Stimulated activated naive CD8-positive, alpha-beta T cell treated with anti-CD3 and anti-CD28 coated beads, Interleukin-15, Interleukin-2, amounts not matched to agents 100 U/mL and 50 U/mL, for 24 hours (primary cell): ENCODE measurements at regions not wholly inside any gene's neighbourhood (a gene's known extent, or its start where the extent isn't known, plus 50 kb on each side); places are given as distances from the start of the nearest gene placed in this dataset.
"Not testable (repeated sequence)": the region's sequence is repeated elsewhere in the genome, so short reads cannot be mapped to it uniquely, and the experiment has no call there.

Experiments used
- ATAC-seq: fragments of 150-1000 bp; cut with Tn5 transposase; one replicate; pipeline ENCODE4 v1.10.0; 2021
- DNase-seq: peaks from one replicate; pipeline ENCODE4 v3.0.0; 2021

- no peak for DNase-seq
- no peak for ATAC-seq
These were observed 242.9 kb upstream of the TRPM3 start for GRCh38 chr9:71364186-71364955.

GRCh38 chr9:71363286-71363961, 242.0 kb upstream of the TRPM3 start:
- DNase-seq (no peak), ATAC-seq (no peak)

GRCh38 chr9:71361357-71361756, 239.9 kb upstream of the TRPM3 start:
- no peak for DNase-seq

GRCh38 chr9:71357346-71357745, 235.9 kb upstream of the TRPM3 start:
- ATAC-seq (no peak), DNase-seq (no peak)

More at GRCh38 chr9:71361357-71361756, 239.9 kb upstream of the TRPM3 start:
- ATAC-seq: no peak

- ATAC-seq (no peak), DNase-seq (no peak)
These were observed 234.5 kb upstream of the TRPM3 start for GRCh38 chr9:71355884-71356283.

- ATAC-seq (no peak), DNase-seq (no peak)
These were observed 232.3 kb upstream of the TRPM3 start for GRCh38 chr9:71353720-71354119.

GRCh38 chr9:71352837-71353236, 231.4 kb upstream of the TRPM3 start:
- ATAC-seq (no peak), DNase-seq (no peak)

- ATAC-seq (no peak), DNase-seq (no peak)
These were observed 227.8 kb upstream of the TRPM3 start for GRCh38 chr9:71349218-71349617.

GRCh38 chr9:71333321-71333720, 211.9 kb upstream of the TRPM3 start:
- DNase-seq (no peak), ATAC-seq (no peak)

GRCh38 chr9:71331603-71332002, 210.2 kb upstream of the TRPM3 start:
- DNase-seq: no peak
- ATAC-seq: no peak

- DNase-seq (no peak), ATAC-seq (no peak)
These were observed 208.5 kb upstream of the TRPM3 start for GRCh38 chr9:71329873-71330272.

- ATAC-seq (no peak), DNase-seq (no peak)
These were observed 204.9 kb upstream of the TRPM3 start for GRCh38 chr9:71326360-71326759.

- ATAC-seq (no peak), DNase-seq (no peak)
These were observed 201.9 kb upstream of the TRPM3 start for GRCh38 chr9:71323357-71323756.

GRCh38 chr9:71322311-71322710, 200.9 kb upstream of the TRPM3 start:
- no peak for ATAC-seq
- no peak for DNase-seq

- no peak for ATAC-seq
These were observed 187.0 kb upstream of the TRPM3 start for GRCh38 chr9:71308454-71308853.

GRCh38 chr9:71306134-71306533, 184.7 kb upstream of the TRPM3 start:
- ATAC-seq (no peak), DNase-seq (no peak)

More at GRCh38 chr9:71308454-71308853, 187.0 kb upstream of the TRPM3 start:
- no peak for DNase-seq

GRCh38 chr9:71303351-71303750, 181.9 kb upstream of the TRPM3 start:
- no peak for ATAC-seq
- DNase-seq: no peak

GRCh38 chr9:71302776-71303175, 181.4 kb upstream of the TRPM3 start:
- no peak for DNase-seq
- ATAC-seq: no peak

- DNase-seq (no peak), ATAC-seq (no peak)
These were observed 174.5 kb upstream of the TRPM3 start for GRCh38 chr9:71295928-71296327.

- ATAC-seq: no peak
These were observed 164.7 kb upstream of the TRPM3 start for GRCh38 chr9:71286146-71286545.

GRCh38 chr9:71285191-71285656, 163.8 kb upstream of the TRPM3 start:
- ATAC-seq (peak; percentile 71), DNase-seq (peak; percentile 17)

More at GRCh38 chr9:71286146-71286545, 164.7 kb upstream of the TRPM3 start:
- no peak for DNase-seq

- not testable (repeated sequence) for DNase-seq
These were observed 160.7 kb upstream of the TRPM3 start for GRCh38 chr9:71282116-71282515.

GRCh38 chr9:71279151-71279739, 157.8 kb upstream of the TRPM3 start:
- no peak for DNase-seq
- ATAC-seq: no peak

More at GRCh38 chr9:71282116-71282515, 160.7 kb upstream of the TRPM3 start:
- ATAC-seq: not testable (repeated sequence)
